DOHH2 (cell line): ENCODE measurements at regions not wholly inside any gene's neighbourhood (a gene's known extent, or its start where the extent isn't known, plus 50 kb on each side); places are given as distances from the start of the nearest gene placed in this dataset.

ENCODE experiments used
- EZH2phosphoT487 ChIP-seq: fragments of 200-600 bp; sonication (generic); IDR thresholded peaks from 2 replicates; pipeline ENCODE4 v1.6.1; 2017; ENCODE audit warnings: borderline replicate concordance, mild to moderate bottlenecking, antibody characterized with exemption, low read length, moderate library complexity, mixed read lengths
- TF ChIP-seq, protein P1 (sequence below): fragments of 200-600 bp; sonication (generic); IDR thresholded peaks from one replicate; pipeline ENCODE4 v1.5.1; 2014; ENCODE audit warnings: antibody characterized with exemption, mild to moderate bottlenecking, low read depth, low read length; ENCODE audit not compliant: poor library complexity, severe bottlenecking

DNA sequence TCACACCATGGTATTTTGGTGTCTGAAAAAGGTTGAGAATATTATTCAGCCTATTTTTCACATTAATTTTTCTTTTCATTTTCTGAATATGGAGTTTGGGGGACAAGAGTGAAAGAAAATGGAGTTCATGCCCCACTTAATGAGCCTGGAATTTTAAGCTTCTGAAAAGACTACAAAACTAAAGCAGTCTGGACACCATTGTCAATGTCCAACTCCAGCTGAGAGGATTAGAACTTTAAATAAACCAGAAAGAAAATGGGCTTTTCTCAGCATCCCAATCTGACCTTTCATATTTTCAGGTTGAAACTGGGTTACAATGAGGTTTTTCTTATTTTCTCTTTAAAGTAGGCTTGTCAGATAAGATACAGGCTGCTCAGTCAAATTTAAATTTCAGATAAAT lies 207.7 kb downstream of the SLC6A15 start:
- TF ChIP-seq, protein P1, sequence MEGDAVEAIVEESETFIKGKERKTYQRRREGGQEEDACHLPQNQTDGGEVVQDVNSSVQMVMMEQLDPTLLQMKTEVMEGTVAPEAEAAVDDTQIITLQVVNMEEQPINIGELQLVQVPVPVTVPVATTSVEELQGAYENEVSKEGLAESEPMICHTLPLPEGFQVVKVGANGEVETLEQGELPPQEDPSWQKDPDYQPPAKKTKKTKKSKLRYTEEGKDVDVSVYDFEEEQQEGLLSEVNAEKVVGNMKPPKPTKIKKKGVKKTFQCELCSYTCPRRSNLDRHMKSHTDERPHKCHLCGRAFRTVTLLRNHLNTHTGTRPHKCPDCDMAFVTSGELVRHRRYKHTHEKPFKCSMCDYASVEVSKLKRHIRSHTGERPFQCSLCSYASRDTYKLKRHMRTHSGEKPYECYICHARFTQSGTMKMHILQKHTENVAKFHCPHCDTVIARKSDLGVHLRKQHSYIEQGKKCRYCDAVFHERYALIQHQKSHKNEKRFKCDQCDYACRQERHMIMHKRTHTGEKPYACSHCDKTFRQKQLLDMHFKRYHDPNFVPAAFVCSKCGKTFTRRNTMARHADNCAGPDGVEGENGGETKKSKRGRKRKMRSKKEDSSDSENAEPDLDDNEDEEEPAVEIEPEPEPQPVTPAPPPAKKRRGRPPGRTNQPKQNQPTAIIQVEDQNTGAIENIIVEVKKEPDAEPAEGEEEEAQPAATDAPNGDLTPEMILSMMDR, result no peak
- no peak for TF ChIP-seq EZH2phosphoT487
